ENCODE measurements at regions not wholly inside any gene's neighbourhood (a gene's known extent, or its start where the extent isn't known, plus 50 kb on each side); places are given as distances from the start of the nearest gene placed in this dataset.

DNA sequence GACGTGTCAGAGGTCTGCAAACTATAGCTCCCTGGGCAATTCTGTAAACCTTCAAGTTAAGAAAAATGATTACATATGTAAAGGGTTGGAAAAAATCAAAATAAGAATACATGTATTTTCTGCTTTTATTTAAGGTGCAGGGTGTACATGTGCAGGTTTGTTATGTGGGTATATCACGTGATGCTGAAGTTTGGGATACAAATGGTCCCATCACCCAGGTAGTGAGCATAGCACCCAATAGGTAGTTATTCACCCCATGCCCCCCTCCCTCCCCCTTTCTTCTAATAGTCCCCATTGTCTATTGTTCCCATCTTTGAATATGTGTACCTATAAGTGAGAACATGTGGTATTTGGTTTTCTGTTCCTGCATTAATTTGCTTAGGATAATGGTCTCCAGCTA is 51.1 kb upstream of the GCM1 start:
- Histone ChIP-seq H3K4me3 (ENCODE audit: control extremely low read depth in 1 of 5, extremely low read depth in 1 of 5, insufficient read depth in 1 of 5, low read depth in 2 of 5, low read length in 4 of 5) (peak overlapping the region in 1 of 5 experiments; percentile 2), H2AFZ (ENCODE audit: insufficient read depth, low read depth, low read length, poor library complexity, severe bottlenecking) (no peak overlapping the region), H3K4me2 (replicated peaks; ENCODE audit: low read depth, low read length, poor library complexity, severe bottlenecking) (peak overlapping the region; percentile 72), H3K36me3 (replicated peaks in 1 of 2; ENCODE audit: control extremely low read depth in 1 of 2, control insufficient read depth in 1 of 2, extremely low read depth in 1 of 2, insufficient read depth in 2 of 2, low read length in 1 of 2) (no peaks in the 10 kb centered on the region), H3K9me3 (ENCODE audit: control extremely low read depth in 1 of 3, control insufficient read depth in 2 of 3, insufficient read depth in 1 of 3, low read length in 2 of 3) (peaks cover 0 to 4% (median 0%) of the 10 kb centered on the region in 3 donors), H3K27ac (ENCODE audit: low read length in 2 of 2) (peak overlapping the region; percentile 67 to 71), H3K4me1 (ENCODE audit: control insufficient read depth in 2 of 2, insufficient read depth in 2 of 2, low read length in 2 of 2) (peaks cover 71 to 80% of the 10 kb centered on the region in 2 donors), H3K27me3 (replicated peaks in 1 of 4; ENCODE audit: control extremely low read depth in 1 of 4, control insufficient read depth in 3 of 4, insufficient read depth in 4 of 4, low read length in 3 of 4) (no peaks in the 10 kb centered on the region), H3K9ac (ENCODE audit: low read length) (no peak overlapping the region), H3K79me2 (ENCODE audit: control insufficient read depth, insufficient read depth, low read length) (no peaks in the 10 kb centered on the region), H4K20me1 (ENCODE audit: control insufficient read depth, insufficient read depth, low read length, poor library complexity, severe bottlenecking) (no peaks in the 10 kb centered on the region)
- POLR2A ChIA-PET, result interaction anchor here (0.6 to 0.7 kb wide), 3 partner anchors 13 to 273 kb away, joined by 3 to 6 read pairs (median 6); no protein-coding TSS in a partner anchor
- TF ChIP-seq, protein P1, sequence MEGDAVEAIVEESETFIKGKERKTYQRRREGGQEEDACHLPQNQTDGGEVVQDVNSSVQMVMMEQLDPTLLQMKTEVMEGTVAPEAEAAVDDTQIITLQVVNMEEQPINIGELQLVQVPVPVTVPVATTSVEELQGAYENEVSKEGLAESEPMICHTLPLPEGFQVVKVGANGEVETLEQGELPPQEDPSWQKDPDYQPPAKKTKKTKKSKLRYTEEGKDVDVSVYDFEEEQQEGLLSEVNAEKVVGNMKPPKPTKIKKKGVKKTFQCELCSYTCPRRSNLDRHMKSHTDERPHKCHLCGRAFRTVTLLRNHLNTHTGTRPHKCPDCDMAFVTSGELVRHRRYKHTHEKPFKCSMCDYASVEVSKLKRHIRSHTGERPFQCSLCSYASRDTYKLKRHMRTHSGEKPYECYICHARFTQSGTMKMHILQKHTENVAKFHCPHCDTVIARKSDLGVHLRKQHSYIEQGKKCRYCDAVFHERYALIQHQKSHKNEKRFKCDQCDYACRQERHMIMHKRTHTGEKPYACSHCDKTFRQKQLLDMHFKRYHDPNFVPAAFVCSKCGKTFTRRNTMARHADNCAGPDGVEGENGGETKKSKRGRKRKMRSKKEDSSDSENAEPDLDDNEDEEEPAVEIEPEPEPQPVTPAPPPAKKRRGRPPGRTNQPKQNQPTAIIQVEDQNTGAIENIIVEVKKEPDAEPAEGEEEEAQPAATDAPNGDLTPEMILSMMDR (IDR thresholded peaks at IDR 0.05), result no peak
- TF ChIP-seq EZH2 (IDR thresholded peaks at IDR 0.05; ENCODE audit: borderline replicate concordance, insufficient read depth, low read depth, low read length, poor library complexity, severe bottlenecking), result no peak
- H3K27ac Mint-ChIP-seq, result peak overlapping the region; percentile 75
- CTCF ChIA-PET, result interaction anchor here (0.8 to 1.5 kb wide), 5 partner anchors 10 to 101 kb away, joined by 3 to 8 read pairs (median 3); no protein-coding TSS in a partner anchor
- ATAC-seq (ENCODE audit: low read depth), result no peak
- H3K9me3 Mint-ChIP-seq (ENCODE audit: insufficient read depth), result no peaks in the 10 kb centered on the region
- intact Hi-C loops (cut with micrococcal nuclease), result loop anchor here (2.0 kb wide), 1 partner anchor 45 kb away; no protein-coding TSS in a partner anchor
- H3K4me3 Mint-ChIP-seq, result peak overlapping the region; percentile 54
- DNase-seq, result no peak
- no peaks in the 10 kb centered on the region for H3K27me3 Mint-ChIP-seq
- WGBS (ENCODE audit: insufficient coverage), result 86% methylated on average over 1 of the region's 2 CpGs
- peaks cover 62% of the 10 kb centered on the region for H3K4me1 Mint-ChIP-seq

DNA sequence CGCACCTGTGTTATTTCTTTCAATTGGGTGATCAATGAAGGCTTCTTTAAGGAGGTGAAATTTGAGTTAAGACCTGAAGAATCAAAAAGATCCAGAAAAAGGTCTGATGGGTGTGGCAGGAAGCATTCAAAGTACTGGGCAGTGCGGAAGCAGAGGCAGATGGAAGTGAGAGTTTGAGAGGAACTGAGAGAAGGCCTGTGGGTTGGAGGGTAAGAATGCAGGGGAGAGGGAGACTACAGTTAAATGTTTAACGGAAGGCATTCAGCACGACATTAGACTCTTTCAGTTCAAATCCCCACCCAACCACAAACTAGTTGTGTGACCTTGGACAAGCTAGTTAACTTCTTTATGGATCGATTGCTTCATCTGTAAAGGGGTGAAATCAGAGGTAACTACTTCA is 50.5 kb upstream of the GCM1 start:
- peaks cover 65% of the 10 kb centered on the region for H3K4me1 Mint-ChIP-seq
- Histone ChIP-seq H3K4me1 (ENCODE audit: control insufficient read depth in 2 of 2, insufficient read depth in 2 of 2, low read length in 2 of 2) (peaks cover 73 to 78% of the 10 kb centered on the region in 2 donors), H3K9ac (ENCODE audit: low read length) (peak overlapping the region; percentile 21), H3K27me3 (replicated peaks in 1 of 4; ENCODE audit: control extremely low read depth in 1 of 4, control insufficient read depth in 3 of 4, insufficient read depth in 4 of 4, low read length in 3 of 4) (no peaks in the 10 kb centered on the region), H3K79me2 (ENCODE audit: control insufficient read depth, insufficient read depth, low read length) (no peaks in the 10 kb centered on the region), H4K20me1 (ENCODE audit: control insufficient read depth, insufficient read depth, low read length, poor library complexity, severe bottlenecking) (no peaks in the 10 kb centered on the region), H2AFZ (ENCODE audit: insufficient read depth, low read depth, low read length, poor library complexity, severe bottlenecking) (no peak overlapping the region), H3K4me3 (ENCODE audit: control extremely low read depth in 1 of 5, extremely low read depth in 1 of 5, insufficient read depth in 1 of 5, low read depth in 2 of 5, low read length in 4 of 5) (peak overlapping the region in 1 of 5 experiments; percentile 46), H3K9me3 (ENCODE audit: control extremely low read depth in 1 of 3, control insufficient read depth in 2 of 3, insufficient read depth in 1 of 3, low read length in 2 of 3) (peaks cover 0 to 4% (median 0%) of the 10 kb centered on the region in 3 donors), H3K36me3 (replicated peaks in 1 of 2; ENCODE audit: control extremely low read depth in 1 of 2, control insufficient read depth in 1 of 2, extremely low read depth in 1 of 2, insufficient read depth in 2 of 2, low read length in 1 of 2) (no peaks in the 10 kb centered on the region), H3K27ac (ENCODE audit: low read length in 2 of 2) (peak overlapping the region; percentile 67 to 71), H3K4me2 (replicated peaks; ENCODE audit: low read depth, low read length, poor library complexity, severe bottlenecking) (peak overlapping the region; percentile 72)
- no peaks in the 10 kb centered on the region for H3K27me3 Mint-ChIP-seq
- DNase-seq (peak; percentile 79), ATAC-seq (ENCODE audit: low read depth) (peak; percentile 95)
- TF ChIP-seq, protein P1 (IDR thresholded peaks at IDR 0.05), result no peak
- TF ChIP-seq EZH2 (IDR thresholded peaks at IDR 0.05; ENCODE audit: borderline replicate concordance, insufficient read depth, low read depth, low read length, poor library complexity, severe bottlenecking), result no peak
- POLR2A ChIA-PET, result interaction anchor here (0.6 kb wide), 2 partner anchors 10 to 264 kb away, joined by 3 read pairs; no protein-coding TSS in a partner anchor
- CTCF ChIA-PET, result interaction anchor here (0.8 to 1.5 kb wide), 6 partner anchors 9 to 102 kb away, joined by 3 to 8 read pairs (median 3); no protein-coding TSS in a partner anchor
- peak overlapping the region; percentile 75 for H3K27ac Mint-ChIP-seq
- H3K4me3 Mint-ChIP-seq, result peak overlapping the region; percentile 54
- H3K9me3 Mint-ChIP-seq (ENCODE audit: insufficient read depth), result no peaks in the 10 kb centered on the region
- WGBS (ENCODE audit: insufficient coverage), result 32% methylated on average over 3 of the region's 5 CpGs
- intact Hi-C loops (cut with micrococcal nuclease), result loop anchor here (2.0 kb wide), 1 partner anchor 46 kb away; no protein-coding TSS in a partner anchor

All from B cell (primary cell).